HEK293 (cell line): ENCODE measurements at regions not wholly inside any gene's neighbourhood (a gene's known extent, or its start where the extent isn't known, plus 50 kb on each side); places are given as distances from the start of the nearest gene placed in this dataset.
A peak's percentile ranks its signal among the peaks of the same experiment; 100 is the strongest.

ENCODE experiments used
- CTCF ChIA-PET: fragments of 350-600 bp; formaldehyde crosslinking; extraction: SDS; loops from one replicate; lab custom pipeline; 2021; ENCODE audit warnings: antibody characterized with exemption; lab: Yijun Ruan, JAX
- POLR2A ChIA-PET: fragments of 300-600 bp; formaldehyde crosslinking; extraction: SDS; loops from one replicate; lab custom pipeline; 2020; ENCODE audit warnings: antibody characterized with exemption, inconsistent platforms; lab: Yijun Ruan, JAX
- H3K27ac ChIP-seq: fragments of 200-500 bp; sonication (Bioruptor generic); 2 replicates; pipeline ENCODE4 v1.5.1; 2014; ENCODE audit warnings: low read depth, low read length, control low read depth, inconsistent platforms; ENCODE audit errors: extremely low read depth
- H3K36me3 ChIP-seq, 2 experiments: fragments of 200-500 bp in 1 of 2; sonication (Bioruptor generic) in 1 of 2; 1 replicate in 1 of 2; 2 replicates in 1 of 2; pipeline ENCODE4 v1.5.1; 2014 to 2017; ENCODE audit warnings: inconsistent platforms in 2 of 2, low read length in 2 of 2; ENCODE audit not compliant: control insufficient read depth in 2 of 2, insufficient read depth in 1 of 2
- H3K4me1 ChIP-seq: fragments of 200-500 bp; sonication (Bioruptor generic); 2 replicates; pipeline ENCODE4 v1.5.1; 2014; ENCODE audit warnings: mild to moderate bottlenecking, low read length, inconsistent platforms; ENCODE audit not compliant: control insufficient read depth, insufficient read depth
- H3K4me3 ChIP-seq: 2 replicates; pipeline ENCODE4 v1.5.1; 2011; ENCODE audit warnings: low read depth, mild to moderate bottlenecking, control low read depth, low read length, moderate library complexity
- H3K9me3 ChIP-seq: fragments of 200-500 bp; sonication (Bioruptor generic); 2 replicates; pipeline ENCODE4 v1.5.1; 2014; ENCODE audit warnings: low read depth, low read length, inconsistent platforms; ENCODE audit not compliant: control insufficient read depth, insufficient read depth
- GLIS1 ChIP-seq: fragments of 450-650 bp; formaldehyde crosslinking; IDR thresholded peaks from 2 replicates; pipeline ENCODE4 v1.5.1; 2016; ENCODE audit warnings: missing biosample characterization, missing genetic modification characterization
- HOXC10 ChIP-seq: sonication (generic); formaldehyde crosslinking; IDR thresholded peaks from 2 replicates; pipeline ENCODE4 v1.8.1; 2023; ENCODE audit warnings: mild to moderate bottlenecking, missing genetic modification reagents
- PATZ1 ChIP-seq: fragments of 450-650 bp; formaldehyde crosslinking; IDR thresholded peaks from 2 replicates; pipeline ENCODE4 v1.5.1; 2016; ENCODE audit warnings: missing biosample characterization, missing genetic modification characterization
- REST ChIP-seq: fragments of 450-650 bp; formaldehyde crosslinking; IDR thresholded peaks from 2 replicates; pipeline ENCODE4 v1.5.1; 2016; ENCODE audit warnings: missing biosample characterization, missing genetic modification characterization
- SP3 ChIP-seq: fragments of 450-650 bp; formaldehyde crosslinking; IDR thresholded peaks from 2 replicates; pipeline ENCODE4 v1.5.1; 2016; ENCODE audit warnings: missing biosample characterization, missing genetic modification characterization
- ZIC2 ChIP-seq: fragments of 450-650 bp; formaldehyde crosslinking; IDR thresholded peaks from 2 replicates; pipeline ENCODE4 v1.5.1; 2016; ENCODE audit warnings: missing biosample characterization, missing genetic modification characterization
- ZNF169 ChIP-seq: fragments of 450-650 bp; formaldehyde crosslinking; IDR thresholded peaks from 2 replicates; pipeline ENCODE4 v1.5.1; 2016; ENCODE audit warnings: missing biosample characterization, missing genetic modification characterization
- ZNF266 ChIP-seq: fragments of 450-650 bp; formaldehyde crosslinking; IDR thresholded peaks from 2 replicates; pipeline ENCODE4 v1.5.1; 2016; ENCODE audit warnings: missing biosample characterization, missing genetic modification characterization, low read depth
- ZNF623 ChIP-seq: fragments of 450-650 bp; formaldehyde crosslinking; IDR thresholded peaks from 2 replicates; pipeline ENCODE4 v1.5.1; 2016; ENCODE audit warnings: missing biosample characterization, missing genetic modification characterization
- TF ChIP-seq, protein P1 (sequence below): fragments of 450-650 bp; formaldehyde crosslinking; IDR thresholded peaks from 2 replicates; pipeline ENCODE4 v1.5.0; 2017; ENCODE audit warnings: missing biosample characterization, missing genetic modification characterization, borderline replicate concordance
- TF ChIP-seq, protein P2 (sequence below): fragments of 450-650 bp; formaldehyde crosslinking; IDR thresholded peaks from 2 replicates; pipeline ENCODE4 v1.5.1; 2016; ENCODE audit warnings: missing biosample characterization, missing genetic modification characterization
- TF ChIP-seq, protein P3 (sequence below): fragments of 450-650 bp; IDR thresholded peaks from 2 replicates; pipeline ENCODE4 v1.5.1; 2018; ENCODE audit warnings: missing biosample characterization, missing genetic modification characterization

DNA sequence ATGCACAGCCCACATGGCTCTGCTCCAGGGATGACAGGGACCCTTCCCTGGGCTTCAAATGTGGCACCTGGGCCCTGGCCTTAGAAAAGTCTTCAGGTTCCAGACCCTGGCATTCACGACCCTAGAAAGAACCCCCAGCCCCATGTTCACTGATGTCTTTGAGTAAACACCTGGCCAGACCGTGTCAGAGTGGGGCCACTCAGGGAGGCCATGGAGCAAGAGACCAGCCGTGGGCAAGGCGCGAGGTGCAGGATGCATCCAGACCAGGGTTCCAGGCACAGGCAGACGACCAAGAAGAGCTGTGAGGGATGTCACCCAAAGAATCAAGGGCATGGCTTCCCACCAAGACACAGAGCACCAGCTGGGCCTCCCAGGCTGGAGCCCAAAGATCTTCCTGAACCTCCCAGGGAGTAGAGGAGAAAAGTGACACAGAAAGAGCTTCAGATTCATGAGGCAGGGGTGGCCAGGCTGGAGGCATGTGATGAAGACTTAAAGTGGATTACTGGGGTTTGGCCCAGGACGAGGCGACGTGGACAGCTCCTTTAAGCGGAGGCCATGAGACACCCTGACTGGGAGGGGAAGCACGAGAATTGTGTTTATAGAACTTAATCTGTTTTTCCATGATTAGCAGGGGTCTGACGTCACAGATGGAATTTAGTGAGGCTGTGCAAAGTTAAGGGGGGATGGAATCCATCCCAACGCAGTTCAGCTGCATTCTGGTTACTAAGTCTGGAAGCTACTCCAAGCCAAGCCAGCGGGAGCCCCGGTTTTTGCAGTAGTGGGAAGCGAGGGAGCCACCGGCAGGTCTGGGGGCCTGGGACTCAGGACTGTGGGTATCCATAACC lies 61.6 kb downstream of the ARL6IP4 start:
- Histone ChIP-seq H3K9me3 (no peaks in the 10 kb centered on the region), H3K4me1 (no peaks in the 10 kb centered on the region), H3K36me3 (no peaks in the 10 kb centered on the region), H3K4me3 (no peak overlapping the region), H3K27ac (no peak overlapping the region)
- ChIA-PET CTCF (interaction anchor here (0.7 to 3.1 kb wide), 4 partner anchors 18 to 196 kb away, joined by 3 to 16 read pairs (median 3); no protein-coding TSS in a partner anchor), POLR2A (interaction anchor here (1.5 to 3.6 kb wide), 2 partner anchors 191 to 196 kb away, joined by 4 to 14 read pairs; partner anchors contain the start of genes MPHOSPH9 and MTRFR)
- TF ChIP-seq ZIC2 (tag by site-specific recombination) (peak; percentile 40; the same call in 1 of the 2 replicates), ZNF266 (tag by site-specific recombination) (no peak), GLIS1 (tag by site-specific recombination) (peak; percentile 91), ZNF169 (no peak), ZNF623 (tag by site-specific recombination) (no peak), SP3 (no peak), PATZ1 (no peak), HOXC10 (CRISPR knock-in tag) (no peak), REST (tag by site-specific recombination) (0 out of 2 replicates have a peak, but pooled peaks have one; percentile 56)
- TF ChIP-seq, protein P1, sequence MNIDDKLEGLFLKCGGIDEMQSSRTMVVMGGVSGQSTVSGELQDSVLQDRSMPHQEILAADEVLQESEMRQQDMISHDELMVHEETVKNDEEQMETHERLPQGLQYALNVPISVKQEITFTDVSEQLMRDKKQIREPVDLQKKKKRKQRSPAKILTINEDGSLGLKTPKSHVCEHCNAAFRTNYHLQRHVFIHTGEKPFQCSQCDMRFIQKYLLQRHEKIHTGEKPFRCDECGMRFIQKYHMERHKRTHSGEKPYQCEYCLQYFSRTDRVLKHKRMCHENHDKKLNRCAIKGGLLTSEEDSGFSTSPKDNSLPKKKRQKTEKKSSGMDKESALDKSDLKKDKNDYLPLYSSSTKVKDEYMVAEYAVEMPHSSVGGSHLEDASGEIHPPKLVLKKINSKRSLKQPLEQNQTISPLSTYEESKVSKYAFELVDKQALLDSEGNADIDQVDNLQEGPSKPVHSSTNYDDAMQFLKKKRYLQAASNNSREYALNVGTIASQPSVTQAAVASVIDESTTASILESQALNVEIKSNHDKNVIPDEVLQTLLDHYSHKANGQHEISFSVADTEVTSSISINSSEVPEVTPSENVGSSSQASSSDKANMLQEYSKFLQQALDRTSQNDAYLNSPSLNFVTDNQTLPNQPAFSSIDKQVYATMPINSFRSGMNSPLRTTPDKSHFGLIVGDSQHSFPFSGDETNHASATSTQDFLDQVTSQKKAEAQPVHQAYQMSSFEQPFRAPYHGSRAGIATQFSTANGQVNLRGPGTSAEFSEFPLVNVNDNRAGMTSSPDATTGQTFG, result no peak
- TF ChIP-seq, protein P2, sequence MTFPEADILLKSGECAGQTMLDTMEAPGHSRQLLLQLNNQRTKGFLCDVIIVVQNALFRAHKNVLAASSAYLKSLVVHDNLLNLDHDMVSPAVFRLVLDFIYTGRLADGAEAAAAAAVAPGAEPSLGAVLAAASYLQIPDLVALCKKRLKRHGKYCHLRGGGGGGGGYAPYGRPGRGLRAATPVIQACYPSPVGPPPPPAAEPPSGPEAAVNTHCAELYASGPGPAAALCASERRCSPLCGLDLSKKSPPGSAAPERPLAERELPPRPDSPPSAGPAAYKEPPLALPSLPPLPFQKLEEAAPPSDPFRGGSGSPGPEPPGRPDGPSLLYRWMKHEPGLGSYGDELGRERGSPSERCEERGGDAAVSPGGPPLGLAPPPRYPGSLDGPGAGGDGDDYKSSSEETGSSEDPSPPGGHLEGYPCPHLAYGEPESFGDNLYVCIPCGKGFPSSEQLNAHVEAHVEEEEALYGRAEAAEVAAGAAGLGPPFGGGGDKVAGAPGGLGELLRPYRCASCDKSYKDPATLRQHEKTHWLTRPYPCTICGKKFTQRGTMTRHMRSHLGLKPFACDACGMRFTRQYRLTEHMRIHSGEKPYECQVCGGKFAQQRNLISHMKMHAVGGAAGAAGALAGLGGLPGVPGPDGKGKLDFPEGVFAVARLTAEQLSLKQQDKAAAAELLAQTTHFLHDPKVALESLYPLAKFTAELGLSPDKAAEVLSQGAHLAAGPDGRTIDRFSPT (tag by site-specific recombination), result no peak
- TF ChIP-seq, protein P3, sequence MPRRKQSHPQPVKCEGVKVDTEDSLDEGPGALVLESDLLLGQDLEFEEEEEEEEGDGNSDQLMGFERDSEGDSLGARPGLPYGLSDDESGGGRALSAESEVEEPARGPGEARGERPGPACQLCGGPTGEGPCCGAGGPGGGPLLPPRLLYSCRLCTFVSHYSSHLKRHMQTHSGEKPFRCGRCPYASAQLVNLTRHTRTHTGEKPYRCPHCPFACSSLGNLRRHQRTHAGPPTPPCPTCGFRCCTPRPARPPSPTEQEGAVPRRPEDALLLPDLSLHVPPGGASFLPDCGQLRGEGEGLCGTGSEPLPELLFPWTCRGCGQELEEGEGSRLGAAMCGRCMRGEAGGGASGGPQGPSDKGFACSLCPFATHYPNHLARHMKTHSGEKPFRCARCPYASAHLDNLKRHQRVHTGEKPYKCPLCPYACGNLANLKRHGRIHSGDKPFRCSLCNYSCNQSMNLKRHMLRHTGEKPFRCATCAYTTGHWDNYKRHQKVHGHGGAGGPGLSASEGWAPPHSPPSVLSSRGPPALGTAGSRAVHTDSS (tag by site-specific recombination), result no peak
